ENCODE measurements at regions not wholly inside any gene's neighbourhood (a gene's known extent, or its start where the extent isn't known, plus 50 kb on each side); places are given as distances from the start of the nearest gene placed in this dataset.

GRCh38 chr12:30416631-30417030 is 279.0 kb downstream of the IPO8 start:
- H3K9ac ChIP-seq (ENCODE audit: low read depth in 1 of 2, low read length in 2 of 2), result no peak overlapping the region
- no peak overlapping the region for H3K27ac ChIP-seq (ENCODE audit: low read depth in 1 of 2, low read length in 2 of 2)
- no peaks in the 10 kb centered on the region for H3K27me3 ChIP-seq (ENCODE audit: control insufficient read depth in 4 of 4, insufficient read depth in 4 of 4, low read length in 3 of 4)
- no peaks in the 10 kb centered on the region for H3K9me3 ChIP-seq (ENCODE audit: control insufficient read depth in 4 of 4, low read length in 3 of 4)
- no peak overlapping the region for H3K4me3 ChIP-seq (ENCODE audit: low read depth in 1 of 3, low read length in 3 of 3)
- WGBS, result 93% methylated on average over 3 of the region's 3 CpGs
- DNase-seq (ENCODE audit: low spot score), result no peak
- no peak for TF ChIP-seq HNF4A (conservative IDR thresholded peaks at IDR 0.05)
- TF ChIP-seq EGR1 (IDR thresholded peaks at IDR 0.05; ENCODE audit: low read depth in 2 of 2), result no peak
- TF ChIP-seq ZBTB33 (IDR thresholded peaks at IDR 0.05), result no peak
- TF ChIP-seq HNF4G (IDR thresholded peaks at IDR 0.05), result no peak
- no peak for TF ChIP-seq FOXA2 (IDR thresholded peaks at IDR 0.05)
- TF ChIP-seq TAF1 (conservative IDR thresholded peaks at IDR 0.05), result no peak
- TF ChIP-seq REST (IDR thresholded peaks at IDR 0.05), result no peak
- no peak for TF ChIP-seq FOXA1 (IDR thresholded peaks at IDR 0.05)
- TF ChIP-seq YY1 (IDR thresholded peaks at IDR 0.05), result no peak
- TF ChIP-seq JUND (IDR thresholded peaks at IDR 0.05), result no peak
- no peaks in the 10 kb centered on the region for H3K4me1 ChIP-seq (ENCODE audit: control insufficient read depth in 4 of 4, insufficient read depth in 4 of 4, low read length in 3 of 4)
- H3K36me3 ChIP-seq (ENCODE audit: control insufficient read depth in 4 of 4, insufficient read depth in 3 of 4, low read depth in 1 of 4, low read length in 3 of 4), result no peaks in the 10 kb centered on the region

GRCh38 chr12:30415777-30416176 is 279.9 kb downstream of the IPO8 start:
- H3K9ac ChIP-seq (ENCODE audit: low read depth in 1 of 2, low read length in 2 of 2), result no peak overlapping the region

More at GRCh38 chr12:30415777-30416176, 279.9 kb downstream of the IPO8 start:
- Histone ChIP-seq H3K27ac (ENCODE audit: low read depth in 1 of 2, low read length in 2 of 2) (no peak overlapping the region), H3K36me3 (ENCODE audit: control insufficient read depth in 4 of 4, insufficient read depth in 3 of 4, low read depth in 1 of 4, low read length in 3 of 4) (no peaks in the 10 kb centered on the region), H3K9me3 (ENCODE audit: control insufficient read depth in 4 of 4, low read length in 3 of 4) (no peaks in the 10 kb centered on the region), H3K4me3 (ENCODE audit: low read depth in 1 of 3, low read length in 3 of 3) (no peak overlapping the region), H3K4me1 (ENCODE audit: control insufficient read depth in 4 of 4, insufficient read depth in 4 of 4, low read length in 3 of 4) (no peaks in the 10 kb centered on the region), H3K27me3 (ENCODE audit: control insufficient read depth in 4 of 4, insufficient read depth in 4 of 4, low read length in 3 of 4) (no peaks in the 10 kb centered on the region)
- WGBS, result 85% methylated on average over 4 of the region's 4 CpGs
- TF ChIP-seq GABPA (IDR thresholded peaks at IDR 0.05 in 1 of 2, conservative IDR thresholded peaks at IDR 0.05 in 1 of 2) (no peak), ZBTB33 (IDR thresholded peaks at IDR 0.05) (no peak), FOXA1 (IDR thresholded peaks at IDR 0.05) (no peak), SP1 (IDR thresholded peaks at IDR 0.05) (no peak), YY1 (IDR thresholded peaks at IDR 0.05) (no peak), REST (IDR thresholded peaks at IDR 0.05) (no peak), RXRA (IDR thresholded peaks at IDR 0.05) (no peak), JUND (IDR thresholded peaks at IDR 0.05) (no peak), TAF1 (conservative IDR thresholded peaks at IDR 0.05) (no peak), NR2F2 (IDR thresholded peaks at IDR 0.05) (no peak), MAX (IDR thresholded peaks at IDR 0.05) (no peak), CTCF (IDR thresholded peaks at IDR 0.05; ENCODE audit: low read depth, low read length, missing input control) (no peak), EGR1 (IDR thresholded peaks at IDR 0.05; ENCODE audit: low read depth in 2 of 2) (no peak)
- DNase-seq (ENCODE audit: low spot score), result no peak
